Lower leg skin (tissue), 3 donors: ENCODE measurements at regions not wholly inside any gene's neighbourhood (a gene's known extent, or its start where the extent isn't known, plus 50 kb on each side); places are given as distances from the start of the nearest gene placed in this dataset.

Source experiments
- CTCF ChIP-seq, 3 donors: fragments of 450-650 bp; IDR thresholded peaks; one replicate each; pipeline ENCODE4 v1.5.1; 2016; ENCODE audit warnings: antibody characterized with exemption in 3 of 3, mild to moderate bottlenecking in 3 of 3, moderate library complexity in 2 of 3
- POLR2A ChIP-seq, 2 donors: fragments of 450-650 bp; IDR thresholded peaks; one replicate each; pipeline ENCODE4 v1.6.1; 2016 to 2017; ENCODE audit warnings: antibody characterized with exemption in 2 of 2, mild to moderate bottlenecking in 1 of 2, moderate library complexity in 1 of 2

- no peak for TF ChIP-seq POLR2A (IDR thresholded peaks at IDR 0.05)
- TF ChIP-seq CTCF (IDR thresholded peaks at IDR 0.05): no peak
Measured at GRCh38 chr6:56695702-56696101, 53.0 kb upstream of the DST start.
